Lung (tissue), 11 donors: ENCODE measurements at regions not wholly inside any gene's neighbourhood (a gene's known extent, or its start where the extent isn't known, plus 50 kb on each side); places are given as distances from the start of the nearest gene placed in this dataset.

Experiments used
- ATAC-seq: fragments of 200-7000 bp; cut with Tn5 transposase; one replicate; pipeline ENCODE4 v1.9.1; 2020; ENCODE audit warnings: moderate number of reproducible peaks; ENCODE audit not compliant: insufficient read depth, low FRiP score
- DNase-seq, 3 donors: peaks; one replicate each; pipeline ENCODE4 v3.0.0-alpha.2; 2013 to 2017
- H3K27ac ChIP-seq, 2 donors: one replicate each; pipeline ENCODE4 v1.5.1; 2013; ENCODE audit warnings: mild to moderate bottlenecking in 2 of 2, moderate library complexity in 2 of 2, control low read depth in 1 of 2, inconsistent platforms in 1 of 2, low read depth in 1 of 2, low read length in 1 of 2
- H3K27me3 ChIP-seq, 3 donors: one replicate each; pipeline ENCODE4 v1.5.1; 2013; ENCODE audit warnings: low read length in 2 of 3; ENCODE audit not compliant: control insufficient read depth in 3 of 3, insufficient read depth in 3 of 3
- H3K36me3 ChIP-seq, 4 donors: one replicate each; pipeline ENCODE4 v1.5.1; 2013; ENCODE audit warnings: low read length in 4 of 4, mild to moderate bottlenecking in 1 of 4, moderate library complexity in 1 of 4; ENCODE audit not compliant: control insufficient read depth in 4 of 4, insufficient read depth in 4 of 4
- H3K4me1 ChIP-seq, 5 donors: one replicate each; pipeline ENCODE4 v1.5.1; 2013; ENCODE audit warnings: low read length in 5 of 5, mild to moderate bottlenecking in 2 of 5, moderate library complexity in 1 of 5; ENCODE audit not compliant: control insufficient read depth in 5 of 5, insufficient read depth in 5 of 5
- H3K4me3 ChIP-seq: one replicate; pipeline ENCODE4 v1.5.1; 2013; ENCODE audit warnings: mild to moderate bottlenecking, control low read depth, moderate library complexity
- H3K9ac ChIP-seq, 2 donors: one replicate each; pipeline ENCODE4 v1.5.1; 2013; ENCODE audit warnings: low read length in 2 of 2, control low read depth in 1 of 2; ENCODE audit not compliant: insufficient read depth in 1 of 2
- H3K9me3 ChIP-seq, 4 donors: one replicate each; pipeline ENCODE4 v1.5.1; 2013; ENCODE audit warnings: low read length in 3 of 4, mild to moderate bottlenecking in 1 of 4, moderate library complexity in 1 of 4; ENCODE audit not compliant: control insufficient read depth in 4 of 4, insufficient read depth in 3 of 4
- CTCF ChIP-seq: IDR thresholded peaks from 2 replicates; pipeline ENCODE4 v1.5.1; 2012; ENCODE audit warnings: mild to moderate bottlenecking; ENCODE audit errors: control extremely low read depth, extremely low read depth
- WGBS, 2 donors: extraction: QIAGEN DNeasy Blood & Tissue Kit; methylation state at CpG; one replicate each; pipeline ENCODE4 v1.1.7; 2013; 5-methylcytosine and 5-hydroxymethylcytosine counted together
- donor health status: control.
- donor health status: control.
- donor health status: Bipolar disorder and iron deficiency.
- donor health status: healthy.
- donor health status: DM: yes; HTN: yes; CAD: no.

GRCh38 chr3:132256989-132257388, 60.2 kb upstream of the ACP3 start:
- no peak overlapping the region for H3K9ac ChIP-seq
- DNase-seq (peak; percentile 41 to 75 (median 58)), ATAC-seq (no peak)
- H3K4me1 ChIP-seq, result peaks cover 0 to 13% (median 0%) of the 10 kb centered on the region in 5 donors
- peak; percentile 12 for TF ChIP-seq CTCF
- no peak overlapping the region for H3K4me3 ChIP-seq
- no peaks in the 10 kb centered on the region for H3K9me3 ChIP-seq
- H3K36me3 ChIP-seq, result no peaks in the 10 kb centered on the region
- no peaks in the 10 kb centered on the region for H3K27me3 ChIP-seq
- no peak overlapping the region for H3K27ac ChIP-seq

- TF ChIP-seq CTCF, result no peak
- Histone ChIP-seq H3K4me1 (peaks cover 0 to 2% (median 0%) of the 10 kb centered on the region in 5 donors), H3K27me3 (no peaks in the 10 kb centered on the region), H3K27ac (no peak overlapping the region), H3K9ac (no peak overlapping the region), H3K9me3 (no peaks in the 10 kb centered on the region), H3K4me3 (no peak overlapping the region), H3K36me3 (no peaks in the 10 kb centered on the region)
- no peak for DNase-seq
- no peak for ATAC-seq
- 68 to 82% methylated on average over 3 of the region's 3 CpGs for WGBS, 2 donors
Observed at GRCh38 chr3:132261506-132261905, 55.7 kb upstream of the ACP3 start.

- Histone ChIP-seq H3K4me1 (peaks cover 0 to 2% (median 0%) of the 10 kb centered on the region in 5 donors), H3K27ac (no peak overlapping the region), H3K36me3 (no peaks in the 10 kb centered on the region), H3K9ac (no peak overlapping the region), H3K9me3 (no peaks in the 10 kb centered on the region), H3K27me3 (no peaks in the 10 kb centered on the region), H3K4me3 (no peak overlapping the region)
- WGBS, 2 donors, result 87 to 95% methylated on average over 2 of the region's 2 CpGs
- no peak for TF ChIP-seq CTCF
- no peak for DNase-seq
- ATAC-seq, result no peak
Observed at GRCh38 chr3:132262305-132262704, 54.9 kb upstream of the ACP3 start.

- no peak overlapping the region for H3K4me3 ChIP-seq
- H3K27ac ChIP-seq, result no peak overlapping the region
- no peak for TF ChIP-seq CTCF
- H3K36me3 ChIP-seq, result no peaks in the 10 kb centered on the region
- ATAC-seq (no peak), DNase-seq (no peak)
- H3K27me3 ChIP-seq, result no peaks in the 10 kb centered on the region
- WGBS, 2 donors, result 94 to 98% methylated on average over 2 of the region's 2 CpGs
- H3K9me3 ChIP-seq, result no peaks in the 10 kb centered on the region
- no peak overlapping the region for H3K9ac ChIP-seq
- peaks cover 0 to 2% (median 0%) of the 10 kb centered on the region in 5 donors for H3K4me1 ChIP-seq
Observed at GRCh38 chr3:132262956-132263355, 54.3 kb upstream of the ACP3 start.
